ENCODE measurements at regions not wholly inside any gene's neighbourhood (a gene's known extent, or its start where the extent isn't known, plus 50 kb on each side); places are given as distances from the start of the nearest gene placed in this dataset.

DNA sequence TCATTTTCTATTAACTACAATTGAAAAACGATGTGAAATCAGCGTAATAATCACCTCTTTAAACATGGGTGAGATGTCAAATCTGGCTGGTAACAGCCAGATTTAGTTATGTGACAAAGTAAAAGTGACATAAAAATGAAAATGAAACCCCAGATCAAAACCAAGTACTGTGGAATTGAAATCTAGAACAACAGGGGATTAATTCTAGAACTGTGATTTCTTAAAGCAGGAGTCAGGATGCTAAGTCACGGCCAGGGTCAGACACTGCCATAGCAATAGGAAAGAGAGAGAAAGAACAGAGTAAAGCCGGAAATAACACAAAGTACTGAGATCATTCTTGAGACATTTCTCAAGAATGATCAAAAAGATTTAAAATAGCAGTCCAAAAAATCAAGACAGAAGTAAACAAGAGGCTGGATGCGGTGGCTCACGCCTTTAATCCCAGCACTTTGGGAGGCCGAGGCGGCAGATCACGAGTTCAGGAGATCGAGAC lies 1183.7 kb upstream of the NXPH2 start:
- Histone ChIP-seq H3K27me3 (ENCODE audit: insufficient read depth, low read length) (no peaks in the 10 kb centered on the region), H3K27ac (ENCODE audit: insufficient read length, low read depth, low read length) (no peak overlapping the region), H2BK12ac (ENCODE audit: insufficient read length, low read depth, low read length) (no peak overlapping the region), H3K56ac (ENCODE audit: insufficient read length, low read depth, low read length) (no peak overlapping the region), H3K4me2 (ENCODE audit: insufficient read depth, insufficient read length, low read length) (no peak overlapping the region), H4K20me1 (ENCODE audit: control insufficient read depth, insufficient read depth, insufficient read length) (no peaks in the 10 kb centered on the region), H3K4ac (ENCODE audit: low read depth, low read length) (no peak overlapping the region), H2AK5ac (ENCODE audit: insufficient read length, low read length) (no peak overlapping the region), H3T11ph (ENCODE audit: low read length) (no peak overlapping the region), H2BK20ac (ENCODE audit: low read depth, low read length, poor library complexity, severe bottlenecking) (no peak overlapping the region), H2BK120ac (ENCODE audit: low read depth, low read length, poor library complexity, severe bottlenecking) (no peak overlapping the region), H3K79me2 (ENCODE audit: insufficient read depth, low read length) (no peaks in the 10 kb centered on the region), H3K14ac (ENCODE audit: insufficient read depth, low read length) (no peak overlapping the region), H2AFZ (ENCODE audit: low read length) (no peak overlapping the region), H3K18ac (ENCODE audit: insufficient read length, low read depth, low read length) (no peak overlapping the region), H4K91ac (ENCODE audit: insufficient read length, low read depth, low read length) (no peak overlapping the region), H3K23ac (ENCODE audit: insufficient read length, low read depth, low read length) (no peak overlapping the region), H2BK15ac (ENCODE audit: low read depth, low read length) (no peak overlapping the region), H3K79me1 (ENCODE audit: insufficient read depth, low read depth, low read length, poor library complexity, severe bottlenecking) (no peaks in the 10 kb centered on the region), H3K9ac (ENCODE audit: extremely low read depth, insufficient read length, low read length) (no peak overlapping the region), H2BK5ac (ENCODE audit: insufficient read length, low read length) (no peak overlapping the region), H3K9me3 (ENCODE audit: control insufficient read depth, low read depth, low read length) (no peaks in the 10 kb centered on the region), H4K5ac (ENCODE audit: insufficient read length, low read depth, low read length) (no peak overlapping the region), H3K4me1 (ENCODE audit: insufficient read depth, low read length) (no peaks in the 10 kb centered on the region), H4K8ac (replicated peaks; ENCODE audit: insufficient read length, low read depth, low read length) (no peak overlapping the region), H3K23me2 (ENCODE audit: insufficient read length, low read depth, low read length, poor library complexity, severe bottlenecking) (no peaks in the 10 kb centered on the region)
- peaks cover 3 to 10% of the 10 kb centered on the region in 2 experiments; a peak in 4 of 5 replicates for H3K9me3 Mint-ChIP-seq
- no peak overlapping the region for H3K4me3 Mint-ChIP-seq
- H3K36me3 Mint-ChIP-seq (ENCODE audit: insufficient read depth in 1 of 3, low read depth in 3 of 3): peaks cover 4 to 17% (median 13%) of the 10 kb centered on the region in 3 experiments; a peak in 5 of 7 replicates
- WGBS (ENCODE audit: extremely low coverage, insufficient read length, low lambda C conversion rate): no CpG with 5 or more reads among the region's 10 CpGs
- H3K4me1 Mint-ChIP-seq: peaks cover 1 to 3% of the 10 kb centered on the region in 2 experiments
- DNase-seq: no peak
- TF ChIP-seq, protein P1, sequence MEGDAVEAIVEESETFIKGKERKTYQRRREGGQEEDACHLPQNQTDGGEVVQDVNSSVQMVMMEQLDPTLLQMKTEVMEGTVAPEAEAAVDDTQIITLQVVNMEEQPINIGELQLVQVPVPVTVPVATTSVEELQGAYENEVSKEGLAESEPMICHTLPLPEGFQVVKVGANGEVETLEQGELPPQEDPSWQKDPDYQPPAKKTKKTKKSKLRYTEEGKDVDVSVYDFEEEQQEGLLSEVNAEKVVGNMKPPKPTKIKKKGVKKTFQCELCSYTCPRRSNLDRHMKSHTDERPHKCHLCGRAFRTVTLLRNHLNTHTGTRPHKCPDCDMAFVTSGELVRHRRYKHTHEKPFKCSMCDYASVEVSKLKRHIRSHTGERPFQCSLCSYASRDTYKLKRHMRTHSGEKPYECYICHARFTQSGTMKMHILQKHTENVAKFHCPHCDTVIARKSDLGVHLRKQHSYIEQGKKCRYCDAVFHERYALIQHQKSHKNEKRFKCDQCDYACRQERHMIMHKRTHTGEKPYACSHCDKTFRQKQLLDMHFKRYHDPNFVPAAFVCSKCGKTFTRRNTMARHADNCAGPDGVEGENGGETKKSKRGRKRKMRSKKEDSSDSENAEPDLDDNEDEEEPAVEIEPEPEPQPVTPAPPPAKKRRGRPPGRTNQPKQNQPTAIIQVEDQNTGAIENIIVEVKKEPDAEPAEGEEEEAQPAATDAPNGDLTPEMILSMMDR (conservative IDR thresholded peaks at IDR 0.05): no peak
- H3K27me3 Mint-ChIP-seq (ENCODE audit: low read depth): no peaks in the 10 kb centered on the region
- H3K27ac Mint-ChIP-seq: no peak overlapping the region
